ENCODE measurements at regions not wholly inside any gene's neighbourhood (a gene's known extent, or its start where the extent isn't known, plus 50 kb on each side); places are given as distances from the start of the nearest gene placed in this dataset.
"Not testable (repeated sequence)": the region's sequence is repeated elsewhere in the genome, so short reads cannot be mapped to it uniquely, and the experiment has no call there.

GRCh38 chr19:31039151-31039550 is 310.1 kb downstream of the TSHZ3 start:
- no peak for DNase-seq (ENCODE audit: low read depth in 2 of 2)

DNA sequence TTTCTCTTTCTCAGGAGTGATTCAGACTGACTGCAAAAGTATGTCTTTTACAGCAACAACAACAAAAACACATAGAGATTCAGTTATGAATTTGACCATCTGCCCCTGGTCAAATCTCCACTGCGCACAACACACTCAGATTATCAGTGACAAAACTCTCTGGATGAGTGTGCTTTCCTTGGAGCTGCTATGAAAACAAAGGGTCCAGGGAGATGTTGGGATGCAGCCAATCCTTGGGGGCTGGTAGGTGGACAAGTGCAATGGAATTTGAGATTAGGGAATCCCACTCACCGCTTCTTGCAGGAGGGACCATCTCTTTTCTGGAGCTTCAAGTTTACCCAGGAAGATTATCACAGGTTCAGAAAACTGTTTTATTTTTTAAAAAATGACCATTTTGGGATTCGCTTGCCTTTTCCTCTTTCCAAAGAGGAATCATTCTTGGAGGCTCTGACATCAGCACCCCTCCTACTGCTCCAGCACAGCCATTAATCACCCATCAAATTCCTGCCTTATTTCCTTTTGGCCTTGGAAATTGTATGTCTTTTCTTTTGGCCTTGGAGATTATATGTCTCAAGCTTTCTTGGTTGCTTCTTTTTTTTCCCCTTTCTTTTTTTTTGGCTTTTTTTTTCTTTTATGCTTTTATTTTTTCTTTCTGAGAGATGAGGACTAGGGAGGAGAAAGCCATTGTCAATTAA is 311.8 kb downstream of the TSHZ3 start:
- no peak for DNase-seq (ENCODE audit: low read depth in 2 of 2)

- DNase-seq (ENCODE audit: low read depth in 2 of 2) = not testable (repeated sequence)
Observed at GRCh38 chr19:31031455-31031854, 317.8 kb downstream of the TSHZ3 start.

- DNase-seq (ENCODE audit: low read depth in 2 of 2) = no peak
Observed at GRCh38 chr19:31023038-31023437, 326.2 kb downstream of the TSHZ3 start.

DNA sequence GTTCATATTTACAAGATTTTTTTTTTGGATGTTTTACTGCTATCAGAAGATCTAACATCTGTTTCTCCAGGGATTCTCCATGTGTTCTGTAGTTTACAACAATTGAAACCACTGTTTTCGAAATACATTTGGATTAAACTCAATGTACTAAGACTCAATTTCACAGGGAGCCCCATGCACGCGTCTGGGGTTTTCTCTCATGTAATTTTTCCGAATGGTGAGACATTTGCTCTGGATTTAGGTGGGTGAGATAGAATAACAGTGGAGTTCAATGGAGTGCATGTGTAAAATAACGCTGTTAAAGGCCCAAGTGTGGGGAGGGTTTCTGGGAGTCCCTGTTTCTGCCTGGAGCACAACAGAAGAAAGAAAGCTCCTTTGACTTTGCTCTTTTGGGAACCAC is 330.3 kb downstream of the TSHZ3 start:
- DNase-seq (ENCODE audit: low read depth in 2 of 2) = no peak

GRCh38 chr19:31015778-31016177 is 333.5 kb downstream of the TSHZ3 start:
- no peak for DNase-seq (ENCODE audit: low read depth in 2 of 2)

GRCh38 chr19:31014668-31015067 is 334.6 kb downstream of the TSHZ3 start:
- DNase-seq (ENCODE audit: low read depth in 2 of 2) = no peak

DNA sequence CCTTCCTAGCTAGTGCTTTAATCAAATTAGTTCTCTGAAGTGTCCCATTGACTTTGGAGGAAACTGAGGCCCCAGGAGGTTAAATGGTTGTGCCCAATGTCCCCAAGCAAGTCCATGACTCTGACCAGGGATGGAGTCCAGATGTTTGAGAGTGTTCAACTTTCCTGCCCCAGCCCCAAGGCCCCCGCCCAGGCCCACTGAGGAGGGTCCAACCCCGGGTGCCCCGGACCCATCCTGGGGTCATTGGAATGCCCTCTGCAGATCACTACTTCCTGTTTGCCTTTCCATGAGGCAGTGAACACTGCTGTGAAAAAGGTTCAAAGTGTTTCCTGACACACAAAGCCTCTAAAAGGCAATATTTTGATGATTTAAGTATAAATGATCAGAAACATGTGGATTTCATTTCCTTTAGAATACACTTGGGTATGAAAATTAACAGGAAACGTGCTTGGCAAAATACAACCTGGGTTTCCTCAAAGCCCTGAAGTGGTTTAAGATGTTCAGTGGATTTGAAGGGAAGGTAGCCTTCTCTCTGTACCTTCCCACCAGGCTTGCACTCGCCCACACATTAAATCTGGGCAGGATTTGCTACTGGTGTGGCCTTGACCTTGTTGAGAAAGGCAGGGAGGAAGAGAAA is 335.7 kb downstream of the TSHZ3 start:
- no peak for DNase-seq (ENCODE audit: low read depth in 2 of 2)

DNA sequence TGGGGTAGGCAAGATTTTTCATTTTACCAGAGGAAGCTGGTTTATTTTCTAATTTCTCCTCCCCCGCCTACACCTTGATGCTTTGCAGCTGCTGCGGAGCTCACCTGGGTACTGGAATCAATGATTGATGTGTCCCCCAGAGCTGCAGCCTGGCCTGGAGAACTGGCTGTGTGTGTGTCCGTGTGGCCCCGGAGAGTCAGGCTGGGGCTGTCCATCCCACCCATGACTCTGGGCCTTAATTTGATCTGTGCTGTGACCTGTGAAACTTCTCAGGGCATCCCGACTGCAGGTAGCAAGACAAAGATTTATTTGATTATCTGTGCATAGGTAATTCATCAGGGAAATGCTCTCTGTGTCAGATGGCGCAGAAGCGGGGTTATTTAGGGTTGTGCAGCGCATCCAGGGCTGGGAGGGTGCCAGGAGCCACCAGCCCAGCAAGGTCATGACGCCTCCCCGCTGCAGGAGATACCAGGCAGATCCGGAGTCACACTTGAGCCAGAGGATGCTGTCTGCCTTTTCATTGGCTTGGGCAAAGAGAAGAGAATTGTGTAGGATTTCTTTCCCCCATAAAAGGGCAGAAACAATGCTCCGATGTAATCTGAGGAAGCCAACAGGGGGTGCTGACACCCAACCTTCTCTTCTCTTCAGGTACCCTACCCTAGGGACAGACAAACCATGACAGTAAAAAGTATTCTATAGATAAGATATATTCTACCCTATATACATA is 346.6 kb downstream of the TSHZ3 start:
- DNase-seq (ENCODE audit: low read depth in 2 of 2) = no peak

GRCh38 chr19:31001991-31002390 is 347.2 kb downstream of the TSHZ3 start:
- no peak for DNase-seq (ENCODE audit: low read depth in 2 of 2)

DNA sequence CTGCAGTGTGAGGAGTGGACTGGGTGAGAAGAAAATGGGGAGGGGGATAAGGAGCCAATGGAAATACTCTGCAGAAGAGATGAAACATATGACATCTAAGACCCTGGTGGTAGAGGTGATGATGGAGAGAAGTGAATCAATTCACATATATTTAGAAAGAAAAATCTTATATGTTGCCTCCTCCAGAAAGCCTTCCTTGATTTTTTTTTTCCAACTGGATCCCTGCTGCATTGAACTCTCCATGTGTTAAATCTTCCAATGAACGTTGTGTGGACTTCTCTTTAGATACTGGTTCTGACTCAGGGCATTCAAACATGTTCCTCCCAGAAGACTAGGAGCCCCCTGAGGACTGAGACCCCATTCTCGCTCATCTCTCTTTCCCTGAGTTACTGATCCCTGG is 348.3 kb downstream of the TSHZ3 start:
- DNase-seq (ENCODE audit: low read depth in 2 of 2) = no peak

DNA sequence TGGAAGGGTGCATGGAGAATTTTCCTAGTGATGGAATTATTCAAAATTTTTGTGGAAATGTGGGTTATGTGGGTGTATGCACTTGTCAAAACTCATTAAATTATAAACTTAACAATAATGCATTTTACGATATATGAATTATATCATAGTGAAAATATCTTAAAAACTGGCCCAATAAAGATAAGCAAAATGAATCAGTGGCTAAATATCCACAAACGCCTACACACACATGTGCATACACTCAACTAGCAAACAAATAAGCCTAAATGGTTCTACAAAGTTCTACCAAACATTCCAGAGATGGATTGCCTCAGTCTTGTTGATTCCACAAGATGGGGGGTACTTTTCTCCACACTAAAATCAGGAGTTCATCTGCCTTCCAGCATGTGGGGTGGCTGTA is 349.5 kb downstream of the TSHZ3 start:
- DNase-seq (ENCODE audit: low read depth in 2 of 2) = no peak

- no peak for DNase-seq (ENCODE audit: low read depth in 2 of 2)
Observed at GRCh38 chr19:30997222-30997621, 352.0 kb downstream of the TSHZ3 start.

DNA sequence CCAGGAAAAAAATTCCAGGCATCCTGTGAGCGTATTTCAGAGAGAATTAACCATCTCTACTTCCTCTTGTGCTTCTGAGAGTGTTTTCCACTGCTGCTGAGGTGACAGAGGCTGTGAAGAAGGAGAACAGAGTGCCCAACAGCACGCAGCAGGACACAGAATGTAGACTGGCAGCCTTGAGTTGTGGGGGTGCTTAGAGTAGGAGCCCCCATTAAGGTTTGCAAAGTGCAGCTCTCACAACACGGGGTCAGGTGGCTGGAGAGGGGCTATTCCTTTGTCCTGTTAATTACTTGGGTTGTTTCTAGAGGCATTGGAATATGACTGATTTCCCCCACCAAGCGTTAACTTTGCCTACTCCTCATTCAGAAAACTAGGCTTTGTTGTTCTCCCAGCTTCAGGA is 370.6 kb downstream of the TSHZ3 start:
- no peak for DNase-seq (ENCODE audit: low read depth in 2 of 2)

- DNase-seq (ENCODE audit: low read depth in 2 of 2) = no peak
Observed at GRCh38 chr19:30969591-30969990, 379.6 kb downstream of the TSHZ3 start.

GRCh38 chr19:30968841-30969399 is 380.3 kb downstream of the TSHZ3 start:
- DNase-seq (ENCODE audit: low read depth in 2 of 2) = no peak

- no peak for DNase-seq (ENCODE audit: low read depth in 2 of 2)
Observed at GRCh38 chr19:30968210-30968609, 381.0 kb downstream of the TSHZ3 start.

DNA sequence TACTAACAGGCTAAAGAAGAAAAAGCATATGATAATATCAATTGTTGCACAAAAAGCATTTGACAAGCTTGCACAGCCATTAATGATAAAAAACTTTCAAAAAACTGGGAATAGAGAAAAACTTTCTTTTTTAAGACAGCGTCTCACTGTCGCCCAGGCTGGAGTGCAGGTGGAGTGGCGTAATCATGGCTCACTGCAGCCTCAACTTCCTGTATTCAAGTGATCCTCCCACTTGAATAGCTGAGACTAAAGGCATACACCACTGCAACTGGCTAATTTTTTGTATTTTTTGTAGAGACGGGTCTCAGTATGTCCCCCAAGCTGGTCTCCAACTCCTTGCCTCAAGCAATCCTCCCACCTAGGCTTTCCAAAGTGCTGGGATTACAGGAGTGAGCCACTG is 382.8 kb downstream of the TSHZ3 start:
- no peak for DNase-seq (ENCODE audit: low read depth in 2 of 2)

GRCh38 chr19:30959011-30959410 is 390.2 kb downstream of the TSHZ3 start:
- DNase-seq (ENCODE audit: low read depth in 2 of 2) = no peak

DNA sequence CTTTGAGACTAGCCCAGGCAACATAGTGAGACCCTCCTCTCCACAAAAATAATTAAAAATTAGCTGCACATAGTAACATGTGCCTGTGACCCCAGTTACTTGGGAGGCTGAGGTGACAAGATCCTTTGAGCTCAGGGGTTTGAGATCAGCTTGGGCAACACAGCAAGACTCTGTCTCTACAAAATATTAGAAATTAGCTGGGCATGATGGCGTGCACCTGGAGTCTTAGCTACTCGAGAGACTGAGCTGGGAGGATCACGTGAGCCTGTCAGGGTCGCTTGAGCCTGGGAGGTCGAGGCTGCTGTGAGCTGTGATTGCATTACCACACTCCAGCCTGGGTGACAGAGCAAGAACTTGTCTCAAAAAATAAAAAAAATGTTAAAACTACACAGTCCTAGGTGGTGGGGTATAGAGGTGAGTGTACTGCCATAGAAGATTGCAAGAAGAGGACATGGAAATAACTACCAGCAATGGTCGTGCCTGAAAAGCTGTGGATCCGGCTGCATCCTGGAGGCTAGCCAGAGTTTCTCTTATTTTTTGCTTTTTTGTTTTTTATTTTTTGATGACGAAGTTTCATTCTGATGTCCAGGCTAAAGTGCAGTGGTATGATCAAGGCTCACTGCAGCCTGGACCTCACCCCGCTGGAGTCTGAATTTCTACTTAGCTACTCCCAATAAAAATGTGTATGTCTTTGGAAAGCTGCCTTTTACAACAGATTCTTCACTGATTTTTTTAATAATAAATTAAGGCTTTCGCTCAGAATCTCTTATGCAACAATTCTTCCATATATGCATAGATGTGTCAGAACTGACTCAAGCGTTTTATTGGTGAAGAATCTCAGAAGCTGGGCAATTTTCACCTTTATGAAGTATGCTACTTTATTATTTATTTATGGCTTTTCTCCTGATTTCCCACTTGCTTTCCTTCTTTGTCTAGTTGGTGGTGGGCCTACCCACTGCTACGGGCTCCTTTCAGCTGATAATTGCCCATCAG is 393.8 kb downstream of the TSHZ3 start:
- DNase-seq (ENCODE audit: low read depth in 2 of 2) = no peak

DNA sequence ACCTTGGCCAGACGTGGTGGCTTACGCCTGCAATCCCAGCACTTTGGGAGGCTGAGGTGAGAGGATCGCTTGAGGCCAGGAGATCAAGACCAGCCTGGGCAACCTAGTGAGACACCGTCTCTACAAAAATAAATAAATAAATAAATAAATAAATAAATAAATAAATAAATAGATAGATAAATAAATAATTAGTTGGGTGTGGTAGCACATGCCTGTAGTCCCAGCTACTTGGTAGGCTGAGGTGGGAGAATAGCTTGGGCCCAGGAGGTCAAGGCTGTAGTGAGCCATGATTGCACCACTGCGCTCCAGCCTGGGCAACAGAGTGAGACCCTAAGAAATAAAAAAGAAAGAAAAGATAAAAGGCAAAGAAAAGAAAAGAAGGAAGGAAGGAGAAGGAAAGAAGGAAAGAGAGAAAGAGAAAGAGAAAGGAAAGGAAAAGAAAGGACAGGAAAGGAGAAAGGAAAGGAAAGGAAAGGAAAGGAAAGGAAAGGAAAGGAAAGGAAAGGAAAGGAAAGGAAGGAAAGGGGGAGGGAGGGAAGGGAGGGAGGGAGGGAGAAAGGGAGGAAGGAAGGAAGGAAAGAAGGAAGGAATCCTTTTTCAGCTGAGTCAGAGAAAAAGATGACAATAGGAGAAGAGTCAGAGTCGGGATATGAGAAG is 404.8 kb downstream of the TSHZ3 start:
- not testable (repeated sequence) for DNase-seq (ENCODE audit: low read depth in 2 of 2)
